GM23338 (cell line): ENCODE measurements at regions not wholly inside any gene's neighbourhood (a gene's known extent, or its start where the extent isn't known, plus 50 kb on each side); places are given as distances from the start of the nearest gene placed in this dataset.

Experiments used
- CREB1 ChIP-seq: fragments of 250-450 bp; sonication (Bioruptor Pico); IDR thresholded peaks from 2 replicates; pipeline ENCODE4 v1.5.0; 2020; ENCODE audit warnings: low read depth, mild to moderate bottlenecking, moderate library complexity
- EZH2 ChIP-seq: fragments of 200-600 bp; sonication (generic); IDR thresholded peaks from one replicate; pipeline ENCODE4 v1.8.0; 2017; ENCODE audit warnings: antibody characterized with exemption, mild to moderate bottlenecking, low read depth; ENCODE audit not compliant: unreplicated experiment
- EZH2phosphoT487 ChIP-seq: fragments of 200-600 bp; sonication (generic); IDR thresholded peaks from one replicate; pipeline ENCODE4 v1.8.1; 2018; ENCODE audit warnings: antibody characterized with exemption; ENCODE audit not compliant: unreplicated experiment
- JUNB ChIP-seq: IDR thresholded peaks from one replicate; pipeline ENCODE4 v1.6.1; 2016; ENCODE audit warnings: antibody characterized with exemption; ENCODE audit not compliant: unreplicated experiment
- NANOG ChIP-seq: IDR thresholded peaks from 2 replicates; pipeline ENCODE4 v1.6.1; 2016; ENCODE audit warnings: antibody characterized with exemption, borderline replicate concordance
- POLR2AphosphoS5 ChIP-seq: IDR thresholded peaks from 2 replicates; pipeline ENCODE4 v1.6.1; 2016; ENCODE audit warnings: antibody characterized with exemption, low read depth
- STAT1 ChIP-seq: IDR thresholded peaks from one replicate; pipeline ENCODE4 v1.6.1; 2016; ENCODE audit warnings: antibody characterized with exemption; ENCODE audit not compliant: unreplicated experiment
- ZNF331 ChIP-seq: fragments of 250-450 bp; sonication (Bioruptor Pico); IDR thresholded peaks from 2 replicates; pipeline ENCODE4 v1.5.0; 2020; ENCODE audit warnings: low read depth, mild to moderate bottlenecking, moderate library complexity
- TF ChIP-seq, protein P1 (sequence below), 2 experiments: fragments of 200-600 bp in 1 of 2; sonication (generic) in 1 of 2; conservative IDR thresholded peaks; 2 replicates each; pipeline versions ENCODE4 v1.5.1 to v1.6.1; 2016 to 2017; ENCODE audit warnings: antibody characterized with exemption in 2 of 2, low read depth in 2 of 2, mild to moderate bottlenecking in 2 of 2, moderate library complexity in 1 of 2
- TF ChIP-seq, protein P2 (sequence below): IDR thresholded peaks from 2 replicates; pipeline ENCODE4 v1.6.1; 2016; ENCODE audit warnings: antibody characterized with exemption
- TF ChIP-seq, protein P3 (sequence below): IDR thresholded peaks from one replicate; pipeline ENCODE4 v1.6.1; 2018; ENCODE audit warnings: antibody characterized with exemption; ENCODE audit not compliant: unreplicated experiment

DNA sequence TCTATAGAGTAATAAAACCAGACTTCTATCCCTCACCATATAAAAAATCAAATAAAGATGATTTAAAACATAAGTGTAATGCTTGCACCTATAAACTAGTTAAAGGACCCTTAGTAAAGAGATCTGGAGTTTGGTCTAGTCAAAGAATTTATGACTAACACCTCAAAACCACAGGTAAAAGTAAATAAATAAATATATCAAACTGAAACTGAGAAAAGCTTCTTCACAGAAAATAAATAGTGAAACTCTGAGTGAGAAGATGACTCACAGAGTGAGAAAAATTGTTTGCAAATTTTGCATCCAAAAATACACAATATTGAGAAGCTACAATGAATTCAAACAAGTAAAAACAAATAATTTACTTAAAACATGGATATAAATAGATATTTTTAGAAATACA is 387.8 kb downstream of the KDM5D start:
- TF ChIP-seq, protein P1, sequence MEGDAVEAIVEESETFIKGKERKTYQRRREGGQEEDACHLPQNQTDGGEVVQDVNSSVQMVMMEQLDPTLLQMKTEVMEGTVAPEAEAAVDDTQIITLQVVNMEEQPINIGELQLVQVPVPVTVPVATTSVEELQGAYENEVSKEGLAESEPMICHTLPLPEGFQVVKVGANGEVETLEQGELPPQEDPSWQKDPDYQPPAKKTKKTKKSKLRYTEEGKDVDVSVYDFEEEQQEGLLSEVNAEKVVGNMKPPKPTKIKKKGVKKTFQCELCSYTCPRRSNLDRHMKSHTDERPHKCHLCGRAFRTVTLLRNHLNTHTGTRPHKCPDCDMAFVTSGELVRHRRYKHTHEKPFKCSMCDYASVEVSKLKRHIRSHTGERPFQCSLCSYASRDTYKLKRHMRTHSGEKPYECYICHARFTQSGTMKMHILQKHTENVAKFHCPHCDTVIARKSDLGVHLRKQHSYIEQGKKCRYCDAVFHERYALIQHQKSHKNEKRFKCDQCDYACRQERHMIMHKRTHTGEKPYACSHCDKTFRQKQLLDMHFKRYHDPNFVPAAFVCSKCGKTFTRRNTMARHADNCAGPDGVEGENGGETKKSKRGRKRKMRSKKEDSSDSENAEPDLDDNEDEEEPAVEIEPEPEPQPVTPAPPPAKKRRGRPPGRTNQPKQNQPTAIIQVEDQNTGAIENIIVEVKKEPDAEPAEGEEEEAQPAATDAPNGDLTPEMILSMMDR (conservative IDR thresholded peaks at IDR 0.05; ENCODE audit: low read depth in 2 of 2): no peak
- TF ChIP-seq POLR2AphosphoS5 (no peak), EZH2phosphoT487 (no peak), CREB1 (no peak), EZH2 (no peak), NANOG (no peak), JUNB (no peak), STAT1 (no peak), ZNF331 (CRISPR knock-in tag) (no peak)
- TF ChIP-seq, protein P2, sequence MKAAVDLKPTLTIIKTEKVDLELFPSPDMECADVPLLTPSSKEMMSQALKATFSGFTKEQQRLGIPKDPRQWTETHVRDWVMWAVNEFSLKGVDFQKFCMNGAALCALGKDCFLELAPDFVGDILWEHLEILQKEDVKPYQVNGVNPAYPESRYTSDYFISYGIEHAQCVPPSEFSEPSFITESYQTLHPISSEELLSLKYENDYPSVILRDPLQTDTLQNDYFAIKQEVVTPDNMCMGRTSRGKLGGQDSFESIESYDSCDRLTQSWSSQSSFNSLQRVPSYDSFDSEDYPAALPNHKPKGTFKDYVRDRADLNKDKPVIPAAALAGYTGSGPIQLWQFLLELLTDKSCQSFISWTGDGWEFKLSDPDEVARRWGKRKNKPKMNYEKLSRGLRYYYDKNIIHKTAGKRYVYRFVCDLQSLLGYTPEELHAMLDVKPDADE: no peak
- TF ChIP-seq, protein P3, sequence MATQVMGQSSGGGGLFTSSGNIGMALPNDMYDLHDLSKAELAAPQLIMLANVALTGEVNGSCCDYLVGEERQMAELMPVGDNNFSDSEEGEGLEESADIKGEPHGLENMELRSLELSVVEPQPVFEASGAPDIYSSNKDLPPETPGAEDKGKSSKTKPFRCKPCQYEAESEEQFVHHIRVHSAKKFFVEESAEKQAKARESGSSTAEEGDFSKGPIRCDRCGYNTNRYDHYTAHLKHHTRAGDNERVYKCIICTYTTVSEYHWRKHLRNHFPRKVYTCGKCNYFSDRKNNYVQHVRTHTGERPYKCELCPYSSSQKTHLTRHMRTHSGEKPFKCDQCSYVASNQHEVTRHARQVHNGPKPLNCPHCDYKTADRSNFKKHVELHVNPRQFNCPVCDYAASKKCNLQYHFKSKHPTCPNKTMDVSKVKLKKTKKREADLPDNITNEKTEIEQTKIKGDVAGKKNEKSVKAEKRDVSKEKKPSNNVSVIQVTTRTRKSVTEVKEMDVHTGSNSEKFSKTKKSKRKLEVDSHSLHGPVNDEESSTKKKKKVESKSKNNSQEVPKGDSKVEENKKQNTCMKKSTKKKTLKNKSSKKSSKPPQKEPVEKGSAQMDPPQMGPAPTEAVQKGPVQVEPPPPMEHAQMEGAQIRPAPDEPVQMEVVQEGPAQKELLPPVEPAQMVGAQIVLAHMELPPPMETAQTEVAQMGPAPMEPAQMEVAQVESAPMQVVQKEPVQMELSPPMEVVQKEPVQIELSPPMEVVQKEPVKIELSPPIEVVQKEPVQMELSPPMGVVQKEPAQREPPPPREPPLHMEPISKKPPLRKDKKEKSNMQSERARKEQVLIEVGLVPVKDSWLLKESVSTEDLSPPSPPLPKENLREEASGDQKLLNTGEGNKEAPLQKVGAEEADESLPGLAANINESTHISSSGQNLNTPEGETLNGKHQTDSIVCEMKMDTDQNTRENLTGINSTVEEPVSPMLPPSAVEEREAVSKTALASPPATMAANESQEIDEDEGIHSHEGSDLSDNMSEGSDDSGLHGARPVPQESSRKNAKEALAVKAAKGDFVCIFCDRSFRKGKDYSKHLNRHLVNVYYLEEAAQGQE: no peak
